Stimulated activated effector memory CD8-positive, alpha-beta T cell treated with anti-CD3 and anti-CD28 coated beads, Interleukin-12 subunit alpha, Interleukin-12 subunit beta, amount 100 ng/mL, for 72 hours (primary cell): ENCODE measurements at regions not wholly inside any gene's neighbourhood (a gene's known extent, or its start where the extent isn't known, plus 50 kb on each side); places are given as distances from the start of the nearest gene placed in this dataset.

ENCODE experiments used
- ATAC-seq: fragments of 150-1000 bp; cut with Tn5 transposase; 2 replicates; pipeline ENCODE4 v1.10.0; 2021
- DNase-seq, 2 donors: peaks; one replicate each; pipeline ENCODE4 v3.0.0; 2021 to 2022; ENCODE audit warnings: low spot score in 2 of 2
- H3K27ac Mint-ChIP-seq: one replicate; pipeline ENCODE4 v1.8.0; 2022; ENCODE audit warnings: mild to moderate bottlenecking, mixed read lengths
- H3K36me3 Mint-ChIP-seq: one replicate; pipeline ENCODE4 v1.8.0; 2022; ENCODE audit warnings: mild to moderate bottlenecking, mixed read lengths
- H3K4me1 Mint-ChIP-seq: one replicate; pipeline ENCODE4 v1.8.0; 2022; ENCODE audit warnings: mixed read lengths
- H3K4me3 Mint-ChIP-seq: one replicate; pipeline ENCODE4 v1.8.0; 2022; ENCODE audit warnings: mild to moderate bottlenecking, mixed read lengths
- H3K9me3 Mint-ChIP-seq: one replicate; pipeline ENCODE4 v1.8.0; 2022; ENCODE audit warnings: mixed read lengths

DNA sequence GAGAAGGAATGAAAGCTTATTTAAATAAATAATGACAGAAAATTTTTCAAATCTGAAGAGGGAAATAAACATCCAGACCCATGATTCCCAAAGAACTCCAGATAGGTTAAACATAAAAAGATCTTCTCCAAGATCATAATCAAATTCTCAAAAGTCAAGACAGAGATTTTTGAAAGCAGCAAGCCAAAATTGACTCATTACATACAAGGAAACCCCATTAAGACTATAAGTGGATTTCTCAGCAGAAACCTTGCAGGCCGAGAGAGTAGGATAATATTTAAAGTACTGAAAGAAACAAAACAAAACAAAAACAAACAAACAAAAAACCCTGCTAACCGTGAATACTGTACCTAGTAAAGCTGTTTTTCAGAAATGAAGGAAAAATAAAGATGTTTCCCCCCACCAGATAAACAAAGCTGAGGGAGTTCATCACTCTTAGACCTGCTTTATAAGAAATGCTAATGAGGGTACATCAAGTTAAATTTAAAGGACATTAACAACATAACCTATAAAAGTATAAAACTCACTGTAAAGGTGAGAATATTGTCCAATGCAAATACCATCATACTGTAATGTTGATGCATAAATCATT is 412.2 kb downstream of the INSC start:
- no peak overlapping the region for H3K4me3 Mint-ChIP-seq
- DNase-seq (no peak), ATAC-seq (no peak)
- no peak overlapping the region for H3K27ac Mint-ChIP-seq
- no peaks in the 10 kb centered on the region for H3K4me1 Mint-ChIP-seq
- peaks cover 15% of the 10 kb centered on the region for H3K9me3 Mint-ChIP-seq
- H3K36me3 Mint-ChIP-seq = no peaks in the 10 kb centered on the region

DNA sequence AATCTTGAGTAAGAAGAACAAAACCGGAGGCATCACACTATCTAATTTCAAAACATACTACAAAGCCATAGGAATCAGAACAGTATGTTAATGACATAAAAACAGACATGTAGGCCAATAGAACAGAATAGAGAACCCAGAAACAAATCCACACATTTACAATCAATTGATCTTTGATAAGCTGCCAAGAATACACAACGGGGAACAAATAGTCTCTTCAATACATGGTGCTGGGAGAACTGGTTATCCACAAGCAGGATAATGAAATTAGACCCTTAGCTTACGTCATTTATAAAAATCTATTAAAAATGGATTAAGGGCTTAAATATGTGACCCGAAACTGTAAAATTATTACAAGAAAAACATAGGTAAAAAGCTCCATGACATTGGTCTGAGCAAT is 417.7 kb downstream of the INSC start:
- H3K4me3 Mint-ChIP-seq = no peak overlapping the region
- no peak overlapping the region for H3K27ac Mint-ChIP-seq
- no peaks in the 10 kb centered on the region for H3K36me3 Mint-ChIP-seq
- ATAC-seq (no peak), DNase-seq (no peak)
- H3K9me3 Mint-ChIP-seq = peaks cover 5% of the 10 kb centered on the region
- H3K4me1 Mint-ChIP-seq = no peaks in the 10 kb centered on the region

DNA sequence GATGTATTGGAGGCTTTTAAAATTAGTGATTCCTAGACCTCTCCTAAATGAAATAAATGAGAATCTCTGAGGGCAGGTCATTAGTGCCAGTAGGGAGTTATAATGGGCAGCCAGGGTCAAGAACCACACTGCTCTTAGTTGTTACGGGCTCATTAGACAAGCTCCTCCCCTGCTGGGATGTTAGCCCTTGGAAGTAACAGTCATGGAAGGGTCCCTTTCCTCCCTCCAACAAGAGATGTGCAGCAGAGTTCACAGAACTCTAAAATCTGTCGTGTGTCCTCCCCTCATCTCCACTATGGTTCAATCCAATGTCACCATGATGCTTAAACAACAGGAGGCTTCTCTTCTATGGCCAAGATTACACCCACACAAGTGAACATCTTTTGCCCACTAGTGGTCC is 419.5 kb downstream of the INSC start:
- no peaks in the 10 kb centered on the region for H3K4me1 Mint-ChIP-seq
- H3K9me3 Mint-ChIP-seq = peaks cover 4% of the 10 kb centered on the region
- DNase-seq (no peak), ATAC-seq (no peak)
- no peaks in the 10 kb centered on the region for H3K36me3 Mint-ChIP-seq
- no peak overlapping the region for H3K27ac Mint-ChIP-seq
- no peak overlapping the region for H3K4me3 Mint-ChIP-seq

DNA sequence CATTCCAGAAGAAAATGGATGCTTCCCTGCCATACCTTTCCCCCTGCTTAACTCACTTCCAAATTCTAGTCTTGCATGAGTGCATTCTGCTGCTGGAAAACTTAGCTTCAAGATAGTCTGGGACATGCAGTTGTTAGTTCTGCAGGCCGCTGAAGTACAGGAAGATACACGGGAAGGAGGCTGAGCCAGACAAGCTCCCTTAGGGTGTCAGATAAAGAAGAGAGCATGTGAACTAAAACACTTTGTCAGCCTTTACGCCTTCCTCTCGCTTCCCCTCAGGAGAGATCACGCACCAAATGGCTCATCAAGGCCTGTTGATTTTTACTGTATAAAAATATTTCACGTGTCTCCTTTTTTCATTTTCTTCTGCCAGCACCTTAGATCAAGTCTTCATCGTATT is 420.7 kb downstream of the INSC start:
- Mint-ChIP-seq H3K36me3 (no peaks in the 10 kb centered on the region), H3K27ac (no peak overlapping the region), H3K4me1 (no peaks in the 10 kb centered on the region), H3K4me3 (no peak overlapping the region), H3K9me3 (peaks cover 1% of the 10 kb centered on the region)
- ATAC-seq (no peak), DNase-seq (no peak)

DNA sequence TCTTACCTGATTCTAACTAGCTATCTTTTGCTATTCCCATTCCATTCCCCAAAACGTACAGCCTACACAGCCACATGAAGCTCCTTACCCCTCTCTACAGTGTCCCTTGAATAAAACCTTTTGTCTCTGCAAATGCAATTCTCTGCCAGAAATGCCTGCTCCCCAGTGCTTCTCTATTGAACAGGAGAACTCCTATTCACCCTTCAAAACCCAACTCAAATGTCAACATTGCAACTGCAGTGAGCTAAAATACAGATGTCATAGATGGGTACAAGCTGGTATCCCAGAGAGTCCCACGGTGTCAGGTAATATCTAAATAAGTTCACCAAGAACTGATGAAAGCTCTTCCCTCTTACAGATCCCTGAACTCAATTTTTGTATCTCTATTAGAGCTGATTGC is 421.7 kb downstream of the INSC start:
- Mint-ChIP-seq H3K36me3 (no peaks in the 10 kb centered on the region), H3K4me1 (no peaks in the 10 kb centered on the region), H3K4me3 (no peak overlapping the region), H3K27ac (no peak overlapping the region), H3K9me3 (no peaks in the 10 kb centered on the region)
- no peak for ATAC-seq
- no peak for DNase-seq

DNA sequence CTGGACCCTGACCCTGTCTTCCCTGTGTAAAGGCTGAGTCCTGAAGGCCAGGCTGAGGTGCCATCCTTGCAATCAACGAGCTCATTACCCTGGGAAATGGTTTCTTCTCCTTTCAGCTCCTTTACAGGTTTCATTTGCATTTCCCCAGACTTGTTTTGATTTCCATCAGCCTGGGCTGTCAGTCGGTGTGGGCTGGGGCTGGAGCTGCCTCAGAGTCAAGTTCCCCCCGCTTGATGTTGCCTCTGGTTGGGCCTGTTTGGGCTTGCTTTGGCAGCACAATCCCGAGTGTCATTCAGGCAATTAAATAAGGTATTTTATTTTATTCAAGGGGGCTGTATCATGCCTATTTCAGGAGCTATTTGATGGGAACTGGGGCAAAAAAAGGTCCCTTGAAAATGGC is 424.9 kb downstream of the INSC start:
- ATAC-seq (no peak), DNase-seq (no peak)
- Mint-ChIP-seq H3K36me3 (no peaks in the 10 kb centered on the region), H3K9me3 (peaks cover 2% of the 10 kb centered on the region), H3K4me3 (no peak overlapping the region), H3K27ac (no peak overlapping the region), H3K4me1 (no peaks in the 10 kb centered on the region)

DNA sequence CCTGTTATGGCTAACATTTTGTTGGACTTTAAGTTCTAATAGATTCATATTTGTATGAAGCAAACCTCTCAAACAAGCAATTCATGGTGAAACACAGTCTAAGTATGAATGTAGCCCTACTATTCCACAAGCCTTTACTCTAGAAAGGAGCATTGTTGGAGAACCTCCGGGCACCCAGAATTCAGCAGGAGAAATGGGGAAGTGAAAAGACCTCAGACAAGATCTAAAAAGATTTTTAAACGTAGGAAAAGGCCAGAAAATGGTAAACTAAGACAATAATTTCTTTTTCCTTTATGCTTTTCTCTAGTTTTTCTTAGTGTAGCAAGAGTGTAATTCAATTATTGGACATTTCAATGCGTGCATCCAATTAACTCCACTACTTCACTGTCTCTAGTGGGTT is 426.4 kb downstream of the INSC start:
- ATAC-seq = no peak
- Mint-ChIP-seq H3K4me3 (no peak overlapping the region), H3K4me1 (no peaks in the 10 kb centered on the region), H3K9me3 (peaks cover 2% of the 10 kb centered on the region), H3K36me3 (no peaks in the 10 kb centered on the region), H3K27ac (no peak overlapping the region)
- DNase-seq = no peak

DNA sequence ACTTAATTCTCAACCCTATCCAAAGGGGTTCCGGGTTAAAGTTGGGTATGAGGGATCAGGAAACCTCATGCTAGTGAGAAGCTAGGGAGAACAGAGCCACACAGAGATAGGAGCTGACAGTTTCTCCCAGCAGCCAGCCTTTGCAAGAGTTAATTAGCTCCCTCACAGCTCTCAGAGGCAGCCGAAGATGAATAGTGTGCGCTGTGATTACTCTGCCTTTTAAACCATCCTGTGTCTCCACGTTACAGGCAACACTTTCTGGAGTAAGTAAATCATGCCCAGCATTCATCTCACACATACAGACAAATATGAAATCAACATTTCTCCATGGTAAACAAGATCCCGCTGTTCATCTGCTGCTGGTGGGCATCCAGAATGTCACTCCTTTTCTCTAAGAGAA is 429.6 kb downstream of the INSC start:
- ATAC-seq (no peak), DNase-seq (no peak)
- Mint-ChIP-seq H3K9me3 (peaks cover 2% of the 10 kb centered on the region), H3K4me3 (no peak overlapping the region), H3K27ac (no peak overlapping the region), H3K36me3 (no peaks in the 10 kb centered on the region), H3K4me1 (no peaks in the 10 kb centered on the region)

DNA sequence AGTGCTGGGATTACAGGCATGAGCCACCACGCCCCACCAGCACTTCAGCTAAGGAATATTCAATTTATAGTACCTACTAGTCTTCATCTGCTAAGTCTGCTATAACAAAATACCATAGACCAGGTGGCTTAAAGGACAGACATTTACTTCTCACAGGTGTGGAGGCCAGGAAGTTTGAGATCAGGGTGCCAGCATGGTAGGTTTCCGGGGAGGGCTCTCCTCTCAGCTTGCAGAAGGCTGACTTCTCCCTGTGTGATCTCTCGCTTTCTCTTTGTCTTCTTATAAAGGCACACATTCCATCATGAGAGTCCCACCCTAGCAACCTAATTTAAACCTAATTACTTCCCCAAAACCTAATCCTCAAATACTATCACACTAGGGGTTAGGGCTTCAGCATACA is 433.0 kb downstream of the INSC start:
- no peaks in the 10 kb centered on the region for H3K4me1 Mint-ChIP-seq
- ATAC-seq = no peak
- no peak overlapping the region for H3K4me3 Mint-ChIP-seq
- H3K27ac Mint-ChIP-seq = no peak overlapping the region
- no peaks in the 10 kb centered on the region for H3K36me3 Mint-ChIP-seq
- no peak for DNase-seq
- peaks cover 2% of the 10 kb centered on the region for H3K9me3 Mint-ChIP-seq

DNA sequence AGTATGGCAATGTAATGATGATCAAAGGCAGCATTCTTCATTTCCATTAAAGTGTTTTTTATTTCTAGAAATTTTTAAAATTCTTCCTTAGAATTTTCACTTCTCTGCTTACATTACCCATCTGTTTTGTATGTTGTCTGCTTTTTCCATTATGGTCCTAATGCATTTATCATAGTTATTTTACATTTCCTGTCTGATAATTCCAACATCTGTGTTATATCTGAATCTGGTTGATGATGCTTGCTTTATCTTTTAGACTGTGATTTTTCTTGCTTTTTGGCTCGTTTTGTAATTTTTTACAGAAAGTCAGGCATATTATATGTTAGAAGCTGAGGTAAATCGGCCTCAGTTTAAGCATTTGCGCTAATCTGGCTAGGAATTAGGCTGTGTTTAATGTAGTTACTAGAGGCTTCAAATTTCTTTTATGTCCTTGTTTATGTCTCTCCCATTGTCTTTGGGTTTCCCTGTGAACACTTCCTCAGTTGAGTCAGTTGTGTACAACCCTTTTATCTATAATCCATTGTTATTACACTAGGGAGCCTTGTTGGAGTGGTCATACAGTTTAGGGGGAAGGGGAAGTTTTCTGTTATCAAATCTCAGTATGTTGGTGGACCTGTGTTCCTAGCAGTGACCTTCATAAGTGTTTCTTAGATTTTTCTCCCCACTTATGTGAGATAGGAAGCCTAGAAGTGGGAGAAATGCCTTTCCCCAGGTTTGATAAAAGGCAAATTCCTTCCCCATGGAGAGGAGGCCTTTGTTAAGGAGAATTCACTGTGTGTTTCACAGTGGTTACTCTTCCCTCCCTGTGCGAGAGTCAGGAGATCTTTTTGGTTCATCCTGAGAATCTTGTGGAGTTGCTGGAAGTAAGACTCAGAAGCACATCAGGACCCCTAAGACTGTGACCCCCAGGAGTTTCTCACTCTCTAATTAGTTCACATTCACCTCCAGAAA is 437.5 kb downstream of the INSC start:
- H3K4me1 Mint-ChIP-seq = no peaks in the 10 kb centered on the region
- H3K36me3 Mint-ChIP-seq = no peaks in the 10 kb centered on the region
- H3K27ac Mint-ChIP-seq = no peak overlapping the region
- DNase-seq = no peak
- H3K4me3 Mint-ChIP-seq = no peak overlapping the region
- no peak for ATAC-seq
- H3K9me3 Mint-ChIP-seq = no peaks in the 10 kb centered on the region

DNA sequence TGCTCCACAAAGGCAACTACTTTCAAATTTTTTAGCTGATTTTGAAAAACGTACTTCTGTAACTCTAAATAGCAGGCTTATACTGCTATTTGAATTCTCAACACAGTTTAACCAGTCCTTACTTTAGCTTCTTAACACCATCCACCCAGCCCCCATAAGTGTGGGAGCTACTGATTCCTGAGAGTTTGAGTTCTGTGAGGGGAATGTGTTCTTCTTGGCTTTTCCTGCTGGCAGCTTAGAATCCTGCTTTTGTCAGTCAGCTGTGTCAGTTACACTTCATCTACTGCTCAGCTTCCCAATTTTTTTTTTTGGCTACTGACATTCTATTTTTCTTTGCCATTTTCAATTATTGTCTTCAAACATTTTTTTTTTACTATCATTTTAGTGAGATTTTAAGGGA is 440.4 kb downstream of the INSC start:
- Mint-ChIP-seq H3K4me1 (no peaks in the 10 kb centered on the region), H3K4me3 (no peak overlapping the region), H3K9me3 (peaks cover 2% of the 10 kb centered on the region), H3K27ac (no peak overlapping the region), H3K36me3 (no peaks in the 10 kb centered on the region)
- DNase-seq (no peak), ATAC-seq (no peak)

DNA sequence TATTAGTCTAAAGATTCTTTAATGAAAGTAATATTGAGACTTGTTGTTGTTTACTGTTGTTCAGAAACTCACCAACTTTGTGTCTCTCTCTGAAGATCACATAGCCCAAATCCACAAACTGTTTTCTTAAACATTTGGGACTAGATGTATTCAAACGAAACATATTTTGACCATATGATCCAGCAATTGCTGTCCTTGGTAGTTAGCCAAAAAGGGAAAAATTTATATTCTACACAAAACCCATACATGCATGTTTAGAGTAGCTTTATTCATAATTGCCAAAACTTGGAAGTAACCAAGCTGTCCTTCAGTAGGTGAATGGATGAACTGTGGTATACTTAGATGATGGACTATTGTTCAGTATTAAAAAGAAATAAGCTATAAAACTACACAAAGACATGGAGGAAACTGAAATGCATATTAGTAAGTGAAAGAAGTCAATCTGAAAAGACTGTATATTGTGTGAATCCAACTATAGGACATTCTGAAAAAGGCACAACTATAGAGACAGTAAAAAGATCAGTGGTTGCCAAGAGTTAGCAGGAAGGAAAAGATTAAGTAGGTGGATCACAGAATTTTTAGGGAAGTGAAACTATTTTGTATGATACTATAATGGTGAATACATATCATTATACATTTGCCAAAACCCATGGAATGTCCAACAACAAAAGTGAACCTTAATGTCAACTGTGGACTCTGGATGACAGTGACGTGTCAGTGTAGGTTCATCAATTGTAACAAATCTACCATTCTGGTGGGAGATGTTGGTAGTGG is 442.9 kb downstream of the INSC start:
- DNase-seq (no peak), ATAC-seq (no peak)
- Mint-ChIP-seq H3K27ac (no peak overlapping the region), H3K36me3 (no peaks in the 10 kb centered on the region), H3K4me3 (no peak overlapping the region), H3K9me3 (peaks cover 2% of the 10 kb centered on the region), H3K4me1 (no peaks in the 10 kb centered on the region)

DNA sequence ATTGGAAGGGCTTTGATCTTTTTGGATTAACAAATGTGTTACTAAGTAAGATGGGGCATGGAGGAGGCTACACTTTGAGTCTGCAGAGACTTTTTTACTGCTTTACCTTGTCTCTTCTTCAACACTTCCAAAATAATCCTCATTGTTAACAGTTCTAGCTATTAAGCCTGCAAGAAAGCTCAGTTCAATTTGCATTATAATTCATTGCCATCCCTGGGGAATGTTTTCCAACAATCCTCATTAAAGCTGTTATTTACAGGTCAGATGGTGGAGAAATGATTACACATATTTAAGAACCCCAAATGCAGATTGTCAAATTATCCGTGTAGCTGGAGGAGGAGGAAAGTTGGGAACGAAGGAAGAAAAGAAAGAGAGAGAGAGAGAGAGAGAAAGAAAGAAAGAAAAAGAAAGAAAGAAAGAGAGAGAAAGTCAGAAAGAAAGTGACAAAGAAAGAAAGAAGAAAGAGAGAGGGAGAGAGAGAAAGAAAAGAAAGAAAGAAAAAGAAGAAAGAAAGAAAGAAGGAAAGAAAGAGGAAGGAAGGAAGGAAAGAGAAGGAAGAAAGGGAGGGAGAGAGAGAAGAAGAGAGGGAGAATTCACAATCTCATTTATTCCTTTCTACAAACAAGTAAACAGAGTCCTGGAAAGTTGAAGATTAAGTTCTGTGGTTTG is 443.9 kb downstream of the INSC start:
- DNase-seq (no peak), ATAC-seq (no peak)
- no peaks in the 10 kb centered on the region for H3K4me1 Mint-ChIP-seq
- peaks cover 2% of the 10 kb centered on the region for H3K9me3 Mint-ChIP-seq
- no peaks in the 10 kb centered on the region for H3K36me3 Mint-ChIP-seq
- H3K4me3 Mint-ChIP-seq = no peak overlapping the region
- no peak overlapping the region for H3K27ac Mint-ChIP-seq

DNA sequence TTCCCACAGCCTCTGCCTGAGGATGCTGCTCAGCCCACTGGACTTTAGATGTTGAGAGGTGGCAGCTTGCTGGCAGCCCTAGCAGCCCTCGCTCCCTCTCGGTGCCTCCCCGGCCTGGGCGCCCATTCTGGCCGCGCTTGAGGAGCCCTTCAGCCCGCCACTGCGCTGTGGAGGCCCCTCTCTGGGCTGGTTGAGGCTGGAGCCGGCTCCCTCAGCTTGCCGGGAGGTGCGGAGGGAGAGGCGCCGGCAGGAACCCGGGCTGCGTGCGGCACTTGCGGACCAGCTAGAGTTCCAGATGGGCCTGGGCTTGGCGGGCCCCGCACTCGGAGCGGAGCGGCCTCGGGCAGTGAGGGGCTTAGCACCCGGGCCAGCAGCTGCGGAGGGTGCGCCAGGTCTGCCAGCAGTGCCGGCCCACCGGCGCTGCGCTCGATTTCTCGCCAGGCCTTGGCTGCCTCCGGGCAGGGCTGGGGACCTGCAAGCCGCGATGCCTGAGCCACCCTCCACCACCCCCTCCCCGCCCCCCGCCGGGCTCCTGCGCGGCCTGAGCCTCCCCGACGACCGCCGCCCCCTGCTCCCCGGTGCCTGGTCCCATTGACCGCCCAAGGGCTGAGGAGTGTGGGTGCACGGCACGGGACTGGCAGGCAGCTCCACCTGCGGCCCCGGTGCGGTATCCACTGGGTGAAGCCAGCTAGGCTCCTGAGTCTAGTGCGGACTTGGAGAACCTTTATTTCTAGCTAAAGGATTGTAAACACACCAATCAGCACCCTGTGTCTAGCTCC is 446.2 kb downstream of the INSC start:
- no peak for ATAC-seq
- Mint-ChIP-seq H3K27ac (no peak overlapping the region), H3K9me3 (peaks cover 2% of the 10 kb centered on the region), H3K36me3 (no peaks in the 10 kb centered on the region), H3K4me3 (no peak overlapping the region), H3K4me1 (no peaks in the 10 kb centered on the region)
- no peak for DNase-seq

DNA sequence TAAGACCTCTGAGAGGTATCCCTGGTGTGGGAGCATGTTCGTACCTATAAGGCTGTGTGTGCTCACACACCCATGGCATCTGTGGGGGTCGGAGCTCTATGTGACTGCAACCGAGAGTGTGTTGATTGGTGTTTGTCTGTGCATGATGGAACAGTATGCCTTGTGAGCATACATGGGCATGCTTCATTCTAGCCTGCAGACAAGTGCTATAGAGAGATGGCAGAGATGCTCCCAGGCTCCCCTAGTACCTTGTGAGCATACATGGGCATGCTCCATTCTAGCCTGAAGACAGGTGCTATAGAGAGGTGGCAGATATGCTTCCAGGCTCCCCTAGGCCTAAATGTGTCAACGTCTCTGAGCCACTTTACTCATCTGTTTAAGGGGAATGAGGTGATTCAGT is 447.5 kb downstream of the INSC start:
- Mint-ChIP-seq H3K36me3 (no peaks in the 10 kb centered on the region), H3K4me3 (no peak overlapping the region), H3K9me3 (peaks cover 5% of the 10 kb centered on the region), H3K27ac (no peak overlapping the region), H3K4me1 (no peaks in the 10 kb centered on the region)
- DNase-seq = no peak
- no peak for ATAC-seq
